ENCODE measurements at regions not wholly inside any gene's neighbourhood (a gene's known extent, or its start where the extent isn't known, plus 50 kb on each side); places are given as distances from the start of the nearest gene placed in this dataset.

DNA sequence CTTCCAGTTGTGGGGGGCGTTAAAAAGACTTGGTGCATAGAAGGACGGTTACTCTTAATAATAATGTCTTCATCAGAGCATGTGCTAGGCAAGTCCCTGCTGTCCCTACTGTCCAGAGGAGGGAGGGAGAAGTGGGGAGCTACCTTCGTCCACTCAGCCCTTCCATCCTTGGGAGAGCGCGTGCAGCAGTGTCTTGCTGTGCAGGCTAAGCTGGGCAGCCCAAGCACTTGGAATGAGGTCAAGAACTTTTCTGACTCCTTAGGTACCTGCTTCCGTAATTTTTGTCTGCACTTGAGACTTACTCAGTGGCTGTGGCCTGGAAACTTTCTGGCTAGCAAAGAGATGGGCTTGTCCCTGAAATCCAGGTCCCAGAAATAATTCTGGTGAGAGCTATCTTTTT, 265.9 kb upstream of the SORCS1 start:
- POLR2A ChIA-PET, result no interaction called here
- Histone ChIP-seq H3K27me3 (ENCODE audit: control insufficient read depth, insufficient read depth, low read length) (no peaks in the 10 kb centered on the region), H3K4me3 (ENCODE audit: low read depth in 2 of 2, low read length in 2 of 2) (no peak overlapping the region), H3K36me3 (ENCODE audit: control insufficient read depth, insufficient read depth, low read length) (no peaks in the 10 kb centered on the region), H3K27ac (ENCODE audit: low read length) (no peak overlapping the region), H3K4me1 (ENCODE audit: control insufficient read depth, insufficient read depth, low read length) (no peaks in the 10 kb centered on the region), H3K9me3 (ENCODE audit: control insufficient read depth, insufficient read depth, low read depth, low read length) (no peaks in the 10 kb centered on the region)
- no peak for DNase-seq (ENCODE audit: low read depth, low spot score)
- CTCF ChIA-PET, result no interaction called here
- intact Hi-C loops (cut with micrococcal nuclease; ENCODE audit: unreplicated experiment) (no loop called here), in situ Hi-C loops (cut with HindIII; ENCODE audit: low pct_unique_long_range_greater_than_20kb, low sequenced_read_pairs) (no loop called here)
- BruUV-seq (replicated peaks), result no TSS peak
- ATAC-seq, result no peak
- TF ChIP-seq CTCF (IDR thresholded peaks at IDR 0.05), result no peak
- TF ChIP-seq, protein P1, sequence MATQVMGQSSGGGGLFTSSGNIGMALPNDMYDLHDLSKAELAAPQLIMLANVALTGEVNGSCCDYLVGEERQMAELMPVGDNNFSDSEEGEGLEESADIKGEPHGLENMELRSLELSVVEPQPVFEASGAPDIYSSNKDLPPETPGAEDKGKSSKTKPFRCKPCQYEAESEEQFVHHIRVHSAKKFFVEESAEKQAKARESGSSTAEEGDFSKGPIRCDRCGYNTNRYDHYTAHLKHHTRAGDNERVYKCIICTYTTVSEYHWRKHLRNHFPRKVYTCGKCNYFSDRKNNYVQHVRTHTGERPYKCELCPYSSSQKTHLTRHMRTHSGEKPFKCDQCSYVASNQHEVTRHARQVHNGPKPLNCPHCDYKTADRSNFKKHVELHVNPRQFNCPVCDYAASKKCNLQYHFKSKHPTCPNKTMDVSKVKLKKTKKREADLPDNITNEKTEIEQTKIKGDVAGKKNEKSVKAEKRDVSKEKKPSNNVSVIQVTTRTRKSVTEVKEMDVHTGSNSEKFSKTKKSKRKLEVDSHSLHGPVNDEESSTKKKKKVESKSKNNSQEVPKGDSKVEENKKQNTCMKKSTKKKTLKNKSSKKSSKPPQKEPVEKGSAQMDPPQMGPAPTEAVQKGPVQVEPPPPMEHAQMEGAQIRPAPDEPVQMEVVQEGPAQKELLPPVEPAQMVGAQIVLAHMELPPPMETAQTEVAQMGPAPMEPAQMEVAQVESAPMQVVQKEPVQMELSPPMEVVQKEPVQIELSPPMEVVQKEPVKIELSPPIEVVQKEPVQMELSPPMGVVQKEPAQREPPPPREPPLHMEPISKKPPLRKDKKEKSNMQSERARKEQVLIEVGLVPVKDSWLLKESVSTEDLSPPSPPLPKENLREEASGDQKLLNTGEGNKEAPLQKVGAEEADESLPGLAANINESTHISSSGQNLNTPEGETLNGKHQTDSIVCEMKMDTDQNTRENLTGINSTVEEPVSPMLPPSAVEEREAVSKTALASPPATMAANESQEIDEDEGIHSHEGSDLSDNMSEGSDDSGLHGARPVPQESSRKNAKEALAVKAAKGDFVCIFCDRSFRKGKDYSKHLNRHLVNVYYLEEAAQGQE (IDR thresholded peaks at IDR 0.05; ENCODE audit: insufficient read depth in 1 of 2, low read depth in 2 of 2, low read length in 1 of 2), result no peak

DNA sequence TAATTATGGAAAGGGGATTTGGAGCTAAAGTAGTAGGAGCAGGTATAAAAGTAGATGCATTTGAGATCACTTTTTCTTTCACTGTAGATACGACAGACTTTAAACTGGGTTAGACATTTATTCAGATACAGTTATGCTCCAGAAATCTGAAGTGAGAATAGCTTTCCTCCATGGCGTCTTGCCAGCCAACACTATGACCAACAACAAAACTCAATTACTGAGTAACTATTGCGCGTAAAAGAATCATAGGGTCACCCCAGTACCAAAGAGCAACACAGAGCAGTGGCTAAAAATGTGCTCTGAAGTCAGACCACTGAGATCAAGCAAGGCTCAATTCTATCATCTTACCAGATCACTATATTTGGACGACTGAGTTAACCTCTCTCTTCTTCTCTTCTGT, 262.5 kb upstream of the SORCS1 start:
- no peaks in the 10 kb centered on the region for H3K4me1 ChIP-seq (ENCODE audit: control insufficient read depth, insufficient read depth, low read length)
- no peaks in the 10 kb centered on the region for H3K27me3 ChIP-seq (ENCODE audit: control insufficient read depth, insufficient read depth, low read length)
- POLR2A ChIA-PET, result no interaction called here
- no TSS peak for BruUV-seq (replicated peaks)
- ATAC-seq (no peak), DNase-seq (ENCODE audit: low read depth, low spot score) (no peak)
- intact Hi-C loops (cut with micrococcal nuclease; ENCODE audit: unreplicated experiment), result no loop called here
- no peak overlapping the region for H3K4me3 ChIP-seq (ENCODE audit: low read depth in 2 of 2, low read length in 2 of 2)
- no peak overlapping the region for H3K27ac ChIP-seq (ENCODE audit: low read length)
- no peaks in the 10 kb centered on the region for H3K36me3 ChIP-seq (ENCODE audit: control insufficient read depth, insufficient read depth, low read length)
- H3K9me3 ChIP-seq (ENCODE audit: control insufficient read depth, insufficient read depth, low read depth, low read length), result no peaks in the 10 kb centered on the region
- TF ChIP-seq SIN3A (IDR thresholded peaks at IDR 0.05; ENCODE audit: borderline replicate concordance, insufficient read depth, low read depth, low read length) (no peak), POLR2AphosphoS5 (IDR thresholded peaks at IDR 0.05; ENCODE audit: low read depth, low read length) (no peak), TCF7L2 (IDR thresholded peaks at IDR 0.05; ENCODE audit: low read depth, low read length) (no peak), CTCF (IDR thresholded peaks at IDR 0.05) (no peak)
- TF ChIP-seq, protein P1 (IDR thresholded peaks at IDR 0.05; ENCODE audit: insufficient read depth in 1 of 2, low read depth in 2 of 2, low read length in 1 of 2), result no peak
- in situ Hi-C loops (cut with HindIII; ENCODE audit: low pct_unique_long_range_greater_than_20kb, low sequenced_read_pairs), result no loop called here
- CTCF ChIA-PET, result no interaction called here

Measured in Panc1 (cell line).